ENCODE measurements at regions not wholly inside any gene's neighbourhood (a gene's known extent, or its start where the extent isn't known, plus 50 kb on each side); places are given as distances from the start of the nearest gene placed in this dataset.

GRCh38 chr21:43338951-43339350, 88.0 kb downstream of the SIK1 start:
- no peak overlapping the region for H3K4me2 ChIP-seq
- no peaks in the 10 kb centered on the region for H3F3A ChIP-seq (replicated peaks; ENCODE audit: insufficient read depth)
- no peak overlapping the region for H3K27ac ChIP-seq (ENCODE audit: low read depth in 2 of 2, low read length in 1 of 2)
- no peaks in the 10 kb centered on the region for H3K9me2 ChIP-seq
- H3K4me1 ChIP-seq (ENCODE audit: control insufficient read depth in 1 of 2, insufficient read depth in 2 of 2, low read depth in 1 of 2, low read length in 1 of 2): no peaks in the 10 kb centered on the region; a peak in 1 of 4 replicates
- 62% methylated on average over 4 of the region's 5 CpGs for WGBS (ENCODE audit: low lambda C conversion rate)
- POLR2A ChIA-PET: no interaction called here
- H3K36me3 ChIP-seq (replicated peaks in 1 of 2; ENCODE audit: control insufficient read depth in 1 of 2, insufficient read depth in 2 of 2, low read length in 1 of 2): no peaks in the 10 kb centered on the region
- CTCF ChIA-PET: interaction anchor here (1.0 kb wide), 1 partner anchor 307 kb away, joined by 3 read pairs; no protein-coding TSS in a partner anchor
- no peak overlapping the region for H3K4me3 ChIP-seq (ENCODE audit: low read depth in 2 of 2, low read length in 1 of 2)
- DNase-seq: no peak
- no peaks in the 10 kb centered on the region for H3K9me3 ChIP-seq
- no peak for TF ChIP-seq REST (IDR thresholded peaks at IDR 0.05; ENCODE audit: low read depth, low read length)
- no peak for TF ChIP-seq TAF1 (IDR thresholded peaks at IDR 0.05; ENCODE audit: borderline replicate concordance, low read depth, low read length)
- no peak for TF ChIP-seq RXRA (IDR thresholded peaks at IDR 0.05; ENCODE audit: borderline replicate concordance, low read depth)
- TF ChIP-seq EP300 (IDR thresholded peaks at IDR 0.05; ENCODE audit: borderline replicate concordance in 1 of 2, low read depth in 1 of 2, low read length in 1 of 2): no peak
- TF ChIP-seq POLR2AphosphoS5 (IDR thresholded peaks at IDR 0.05; ENCODE audit: low read depth, low read length): no peak
- no peak for TF ChIP-seq GATA2 (CRISPR knock-in tag; IDR thresholded peaks at IDR 0.05)
- no peak for TF ChIP-seq EZH2phosphoT487 (IDR thresholded peaks at IDR 0.05; ENCODE audit: borderline replicate concordance, low read depth)
- no peak for TF ChIP-seq FOSL2 (IDR thresholded peaks at IDR 0.05; ENCODE audit: borderline replicate concordance, low read depth)
- TF ChIP-seq ZBTB33 (IDR thresholded peaks at IDR 0.05; ENCODE audit: borderline replicate concordance, low read depth): no peak
- no peak for TF ChIP-seq ELF1 (IDR thresholded peaks at IDR 0.05)
- TF ChIP-seq YY1 (IDR thresholded peaks at IDR 0.05; ENCODE audit: low read depth): no peak
- no peak for TF ChIP-seq CTCF (IDR thresholded peaks at IDR 0.05)
- no peaks in the 10 kb centered on the region for H3K27me3 ChIP-seq (ENCODE audit: insufficient read depth)
- no peaks in the 10 kb centered on the region for H4K20me1 ChIP-seq (ENCODE audit: insufficient read depth)
- H2AFZ ChIP-seq (ENCODE audit: low read depth): no peak overlapping the region
- H3K79me2 ChIP-seq (ENCODE audit: insufficient read depth): no peaks in the 10 kb centered on the region
- no peak overlapping the region for H3K9ac ChIP-seq

All from SK-N-SH (cell line).